Right lobe of liver (tissue), 4 donors: ENCODE measurements at regions not wholly inside any gene's neighbourhood (a gene's known extent, or its start where the extent isn't known, plus 50 kb on each side); places are given as distances from the start of the nearest gene placed in this dataset.

Experiments used
- POLR2A ChIP-seq: fragments of 450-650 bp; IDR thresholded peaks from one replicate; pipeline ENCODE4 v1.6.1; 2017; ENCODE audit warnings: antibody characterized with exemption, mild to moderate bottlenecking
- TF ChIP-seq, protein P1 (sequence below), 4 donors: fragments of 200-600 bp in 3 of 4; fragments of 450-650 bp in 1 of 4; IDR thresholded peaks; one replicate each; pipeline versions ENCODE4 v1.5.1 to v1.8.0; 2016 to 2022; ENCODE audit warnings: antibody characterized with exemption in 4 of 4, mild to moderate bottlenecking in 2 of 4
- donor health status: DM: no; HTN: no; CAD: no.
- donor health status: DM: no; HTN: no; CAD: no.
- donor health status: DM: no; HTN: yes; CAD: no.

DNA sequence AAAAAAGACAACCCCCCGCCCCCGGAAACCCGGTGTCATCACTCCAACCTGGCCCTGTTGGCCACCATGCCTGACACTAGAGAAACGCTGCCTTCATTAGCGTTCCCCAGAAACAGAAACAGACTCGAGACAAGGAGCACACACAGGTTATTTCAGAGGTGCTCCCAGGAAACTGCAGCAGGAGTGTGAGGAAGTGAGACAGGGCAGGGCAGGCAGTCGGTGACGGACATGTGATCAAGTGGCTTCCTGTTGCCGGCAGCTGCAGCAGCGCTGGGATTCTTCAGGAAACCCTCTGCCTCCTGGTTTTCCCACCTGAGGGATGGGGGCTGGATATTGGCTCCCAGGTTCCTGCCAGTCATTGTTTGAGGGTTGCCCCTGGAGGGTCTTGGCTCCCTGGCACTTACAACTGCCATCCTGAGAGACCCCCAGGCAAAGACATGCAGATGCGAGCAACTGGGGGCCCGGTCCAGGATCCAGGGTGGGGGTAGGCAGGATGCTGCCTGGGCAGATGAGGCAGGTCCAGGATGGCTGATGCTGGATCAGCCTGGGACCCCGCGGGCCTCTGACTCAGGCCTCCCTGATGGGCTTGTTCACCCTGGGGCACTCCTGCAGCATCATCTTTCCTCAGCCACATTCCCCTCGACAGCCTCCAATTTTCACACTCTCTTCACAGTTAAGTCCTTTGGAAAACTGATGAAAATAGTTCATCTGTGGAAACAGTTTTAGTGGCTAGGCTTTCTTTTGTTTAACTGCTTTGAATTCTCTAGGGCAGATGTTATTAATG lies 150.7 kb upstream of the SYNDIG1 start:
- TF ChIP-seq, protein P1, sequence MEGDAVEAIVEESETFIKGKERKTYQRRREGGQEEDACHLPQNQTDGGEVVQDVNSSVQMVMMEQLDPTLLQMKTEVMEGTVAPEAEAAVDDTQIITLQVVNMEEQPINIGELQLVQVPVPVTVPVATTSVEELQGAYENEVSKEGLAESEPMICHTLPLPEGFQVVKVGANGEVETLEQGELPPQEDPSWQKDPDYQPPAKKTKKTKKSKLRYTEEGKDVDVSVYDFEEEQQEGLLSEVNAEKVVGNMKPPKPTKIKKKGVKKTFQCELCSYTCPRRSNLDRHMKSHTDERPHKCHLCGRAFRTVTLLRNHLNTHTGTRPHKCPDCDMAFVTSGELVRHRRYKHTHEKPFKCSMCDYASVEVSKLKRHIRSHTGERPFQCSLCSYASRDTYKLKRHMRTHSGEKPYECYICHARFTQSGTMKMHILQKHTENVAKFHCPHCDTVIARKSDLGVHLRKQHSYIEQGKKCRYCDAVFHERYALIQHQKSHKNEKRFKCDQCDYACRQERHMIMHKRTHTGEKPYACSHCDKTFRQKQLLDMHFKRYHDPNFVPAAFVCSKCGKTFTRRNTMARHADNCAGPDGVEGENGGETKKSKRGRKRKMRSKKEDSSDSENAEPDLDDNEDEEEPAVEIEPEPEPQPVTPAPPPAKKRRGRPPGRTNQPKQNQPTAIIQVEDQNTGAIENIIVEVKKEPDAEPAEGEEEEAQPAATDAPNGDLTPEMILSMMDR (IDR thresholded peaks at IDR 0.05): no peak
- no peak for TF ChIP-seq POLR2A
